HG02884 (cell line): ENCODE measurements at regions not wholly inside any gene's neighbourhood (a gene's known extent, or its start where the extent isn't known, plus 50 kb on each side); places are given as distances from the start of the nearest gene placed in this dataset.
A peak's percentile ranks its signal among the peaks of the same experiment; 100 is the strongest.

ENCODE experiments used
- ATAC-seq: cut with Tn5 transposase; IDR thresholded peaks from one replicate; pipeline ENCODE4 v1.9.1; 2021; ENCODE audit warnings: mild to moderate bottlenecking, moderate library complexity; ENCODE audit not compliant: unreplicated experiment

GRCh38 chr9:27625751-27626150 is 52.5 kb upstream of the C9orf72 start:
- ATAC-seq = no peak

- no peak for ATAC-seq
Measured at GRCh38 chr9:27626244-27627187, 53.2 kb upstream of the C9orf72 start.

- ATAC-seq = no peak
Measured at GRCh38 chr9:27627188-27627564, 53.9 kb upstream of the C9orf72 start.

- no peak for ATAC-seq
Measured at GRCh38 chr9:27628311-27628710, 55.0 kb upstream of the C9orf72 start.

- ATAC-seq = no peak
Measured at GRCh38 chr9:27629425-27629824, 56.1 kb upstream of the C9orf72 start.

GRCh38 chr9:27632254-27632653 is 59.0 kb upstream of the C9orf72 start:
- no peak for ATAC-seq

- no peak for ATAC-seq
Measured at GRCh38 chr9:27633764-27634163, 60.5 kb upstream of the C9orf72 start.

GRCh38 chr9:27634879-27635278 is 61.6 kb upstream of the C9orf72 start:
- ATAC-seq = peak; percentile 76

- no peak for ATAC-seq
Measured at GRCh38 chr9:27638716-27639115, 65.4 kb upstream of the C9orf72 start.

- no peak for ATAC-seq
Measured at GRCh38 chr9:27645161-27645840, 72.0 kb upstream of the C9orf72 start.

GRCh38 chr9:27653246-27653645 is 80.0 kb upstream of the C9orf72 start:
- no peak for ATAC-seq

- ATAC-seq = no peak
Measured at GRCh38 chr9:27653957-27654356, 80.7 kb upstream of the C9orf72 start.

- no peak for ATAC-seq
Measured at GRCh38 chr9:27654629-27655285, 81.5 kb upstream of the C9orf72 start.

- no peak for ATAC-seq
Measured at GRCh38 chr9:27655441-27655840, 82.2 kb upstream of the C9orf72 start.

GRCh38 chr9:27659001-27659400 is 85.7 kb upstream of the C9orf72 start:
- no peak for ATAC-seq

- no peak for ATAC-seq
Measured at GRCh38 chr9:27659571-27659970, 86.3 kb upstream of the C9orf72 start.

- no peak for ATAC-seq
Measured at GRCh38 chr9:27660148-27660547, 86.9 kb upstream of the C9orf72 start.

GRCh38 chr9:27663526-27663925 is 90.2 kb upstream of the C9orf72 start:
- no peak for ATAC-seq

GRCh38 chr9:27664121-27664779 is 91.0 kb upstream of the C9orf72 start:
- ATAC-seq = no peak

GRCh38 chr9:27665136-27665535 is 91.9 kb upstream of the C9orf72 start:
- no peak for ATAC-seq

- no peak for ATAC-seq
Measured at GRCh38 chr9:27668280-27668679, 95.0 kb upstream of the C9orf72 start.
